ENCODE measurements at regions not wholly inside any gene's neighbourhood (a gene's known extent, or its start where the extent isn't known, plus 50 kb on each side); places are given as distances from the start of the nearest gene placed in this dataset.

DNA sequence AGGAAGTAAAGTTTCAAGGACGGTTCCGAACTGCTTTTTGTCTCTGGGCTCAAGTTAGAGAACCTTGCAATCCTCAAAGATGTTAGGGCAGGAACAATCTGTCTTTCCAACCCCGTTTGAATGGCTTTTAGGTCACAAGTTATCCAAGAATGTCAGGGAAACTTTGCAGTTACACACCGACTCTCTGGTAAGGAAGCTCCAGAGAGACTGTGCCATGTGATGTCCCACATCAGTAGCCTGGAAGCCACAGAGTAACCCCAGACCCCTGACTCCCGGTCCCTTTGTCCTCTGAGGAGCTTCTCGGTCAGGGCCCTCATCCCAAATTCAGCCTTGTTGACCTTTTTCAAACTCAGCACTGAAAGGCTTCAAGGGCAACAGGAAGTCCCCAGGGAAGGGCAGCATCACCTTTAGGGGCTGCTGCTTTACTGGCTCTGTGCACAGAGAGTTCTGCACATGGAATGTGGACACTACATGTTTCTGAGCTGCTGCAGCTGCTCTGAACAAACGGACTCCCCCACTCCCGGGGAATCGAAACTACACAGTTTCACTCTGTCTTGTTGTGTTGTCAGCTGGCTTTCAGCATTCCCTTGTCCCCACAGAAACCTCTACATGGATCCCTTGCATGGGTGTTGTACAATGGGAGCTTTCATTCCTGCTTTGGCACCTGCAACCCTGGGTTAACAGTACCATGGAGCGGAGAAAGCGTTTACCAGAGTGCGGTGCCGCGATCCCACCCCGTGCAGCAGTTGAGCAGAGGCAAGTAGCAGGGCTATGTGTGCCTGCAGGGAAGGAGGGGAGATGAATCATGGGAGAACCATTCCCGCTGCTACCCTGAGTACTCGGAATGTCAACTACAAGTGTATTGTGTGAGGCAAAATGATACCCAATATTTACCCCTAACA, 408.2 kb upstream of the THBS1 start:
- intact Hi-C loops (cut with micrococcal nuclease; ENCODE audit: unreplicated experiment) = no loop called here
- CTCF ChIA-PET (ENCODE audit: unreplicated experiment) = no interaction called here
- BruUV-seq (replicated peaks) = no TSS peak

DNA sequence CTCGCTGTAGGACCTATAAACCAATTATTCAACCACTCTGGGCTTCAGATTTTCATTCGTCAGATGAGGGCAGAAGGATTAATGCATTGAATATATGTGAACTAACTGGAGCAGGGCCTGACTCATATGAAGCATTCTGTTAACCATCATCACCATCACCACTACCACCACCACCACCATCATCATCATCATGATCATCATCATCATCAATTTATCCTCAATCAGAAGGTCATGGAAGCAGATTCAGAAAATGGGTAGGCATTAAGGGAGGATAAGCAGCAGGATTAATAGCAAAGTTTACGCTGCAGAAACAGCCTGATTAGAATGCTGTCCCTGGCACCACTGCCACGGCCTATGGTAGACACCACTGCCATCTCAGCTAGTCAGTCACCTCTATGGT, 407.5 kb upstream of the THBS1 start:
- no peaks in the 10 kb centered on the region for H3K4me1 ChIP-seq (ENCODE audit: insufficient read depth, low read length, poor library complexity, severe bottlenecking)
- POLR2A ChIA-PET = no interaction called here
- intact Hi-C loops (cut with micrococcal nuclease; ENCODE audit: unreplicated experiment) = no loop called here
- no peak for DNase-seq (ENCODE audit: low spot score)
- CTCF ChIA-PET (ENCODE audit: unreplicated experiment) = no interaction called here
- no peak for TF ChIP-seq EZH2phosphoT487 (IDR thresholded peaks at IDR 0.05; ENCODE audit: borderline replicate concordance, low read depth, low read length)
- H4K20me1 ChIP-seq (ENCODE audit: insufficient read depth, low read length) = no peaks in the 10 kb centered on the region
- no peaks in the 10 kb centered on the region for H3K36me3 ChIP-seq (ENCODE audit: insufficient read depth, low read length)
- no peak overlapping the region for H3K4me2 ChIP-seq (ENCODE audit: low read length)
- no peak overlapping the region for H2AFZ ChIP-seq (ENCODE audit: low read length)
- no peaks in the 10 kb centered on the region for H3K9me2 ChIP-seq (ENCODE audit: insufficient read depth, low read length)
- no peaks in the 10 kb centered on the region for H3K79me2 ChIP-seq (ENCODE audit: insufficient read depth, low read depth, low read length)
- H3K9me3 ChIP-seq (ENCODE audit: low read length) = no peaks in the 10 kb centered on the region
- no peak overlapping the region for H3K27ac ChIP-seq (ENCODE audit: low read depth, low read length, poor library complexity, severe bottlenecking)
- BruUV-seq (replicated peaks) = no TSS peak
- no peak overlapping the region for H3K4me3 ChIP-seq (ENCODE audit: low read depth, low read length, poor library complexity, severe bottlenecking)

More for the DNA sequence above, 408.2 kb upstream of the THBS1 start:
- no peak for DNase-seq (ENCODE audit: low spot score)
- Histone ChIP-seq H3K36me3 (ENCODE audit: insufficient read depth, low read length) (no peaks in the 10 kb centered on the region), H3K9me2 (ENCODE audit: insufficient read depth, low read length) (no peaks in the 10 kb centered on the region), H3K4me2 (ENCODE audit: low read length) (no peak overlapping the region), H3K9me3 (ENCODE audit: low read length) (no peaks in the 10 kb centered on the region), H3K27ac (ENCODE audit: low read depth, low read length, poor library complexity, severe bottlenecking) (no peak overlapping the region), H4K20me1 (ENCODE audit: insufficient read depth, low read length) (no peaks in the 10 kb centered on the region), H2AFZ (ENCODE audit: low read length) (no peak overlapping the region), H3K4me1 (ENCODE audit: insufficient read depth, low read length, poor library complexity, severe bottlenecking) (no peaks in the 10 kb centered on the region), H3K79me2 (ENCODE audit: insufficient read depth, low read depth, low read length) (no peaks in the 10 kb centered on the region), H3K4me3 (ENCODE audit: low read depth, low read length, poor library complexity, severe bottlenecking) (no peak overlapping the region)
- TF ChIP-seq, protein P1, sequence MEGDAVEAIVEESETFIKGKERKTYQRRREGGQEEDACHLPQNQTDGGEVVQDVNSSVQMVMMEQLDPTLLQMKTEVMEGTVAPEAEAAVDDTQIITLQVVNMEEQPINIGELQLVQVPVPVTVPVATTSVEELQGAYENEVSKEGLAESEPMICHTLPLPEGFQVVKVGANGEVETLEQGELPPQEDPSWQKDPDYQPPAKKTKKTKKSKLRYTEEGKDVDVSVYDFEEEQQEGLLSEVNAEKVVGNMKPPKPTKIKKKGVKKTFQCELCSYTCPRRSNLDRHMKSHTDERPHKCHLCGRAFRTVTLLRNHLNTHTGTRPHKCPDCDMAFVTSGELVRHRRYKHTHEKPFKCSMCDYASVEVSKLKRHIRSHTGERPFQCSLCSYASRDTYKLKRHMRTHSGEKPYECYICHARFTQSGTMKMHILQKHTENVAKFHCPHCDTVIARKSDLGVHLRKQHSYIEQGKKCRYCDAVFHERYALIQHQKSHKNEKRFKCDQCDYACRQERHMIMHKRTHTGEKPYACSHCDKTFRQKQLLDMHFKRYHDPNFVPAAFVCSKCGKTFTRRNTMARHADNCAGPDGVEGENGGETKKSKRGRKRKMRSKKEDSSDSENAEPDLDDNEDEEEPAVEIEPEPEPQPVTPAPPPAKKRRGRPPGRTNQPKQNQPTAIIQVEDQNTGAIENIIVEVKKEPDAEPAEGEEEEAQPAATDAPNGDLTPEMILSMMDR (conservative IDR thresholded peaks at IDR 0.05; ENCODE audit: low read length) = no peak
- TF ChIP-seq EZH2phosphoT487 (IDR thresholded peaks at IDR 0.05; ENCODE audit: borderline replicate concordance, low read depth, low read length) = no peak
- POLR2A ChIA-PET = no interaction called here

DNA sequence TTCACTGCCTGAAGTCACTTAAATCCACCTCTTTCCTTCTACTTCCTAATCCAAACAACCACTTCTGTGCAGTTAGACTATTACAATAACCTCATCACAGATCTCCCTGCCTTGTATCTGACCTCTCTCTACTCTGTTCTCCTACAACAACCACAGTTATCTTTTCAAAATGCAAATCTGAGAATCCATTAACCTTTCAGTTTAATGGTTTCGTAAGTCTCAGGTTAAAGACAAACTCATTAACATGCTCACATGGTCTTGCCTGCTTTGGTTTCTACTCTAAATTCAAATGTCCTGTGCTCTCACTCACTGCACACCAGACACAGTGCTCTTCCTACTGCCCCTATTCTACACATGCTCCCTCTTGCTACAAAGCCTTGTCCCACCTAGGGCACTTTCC, 406.5 kb upstream of the THBS1 start:
- no peak overlapping the region for H3K4me2 ChIP-seq (ENCODE audit: low read length)
- H2AFZ ChIP-seq (ENCODE audit: low read length) = no peak overlapping the region
- BruUV-seq (replicated peaks) = no TSS peak
- DNase-seq (ENCODE audit: low spot score) = no peak
- POLR2A ChIA-PET = no interaction called here
- intact Hi-C loops (cut with micrococcal nuclease; ENCODE audit: unreplicated experiment) = no loop called here
- H3K4me1 ChIP-seq (ENCODE audit: insufficient read depth, low read length, poor library complexity, severe bottlenecking) = no peaks in the 10 kb centered on the region
- H3K79me2 ChIP-seq (ENCODE audit: insufficient read depth, low read depth, low read length) = no peaks in the 10 kb centered on the region
- H3K4me3 ChIP-seq (ENCODE audit: low read depth, low read length, poor library complexity, severe bottlenecking) = no peak overlapping the region
- no peaks in the 10 kb centered on the region for H3K36me3 ChIP-seq (ENCODE audit: insufficient read depth, low read length)
- no peak overlapping the region for H3K27ac ChIP-seq (ENCODE audit: low read depth, low read length, poor library complexity, severe bottlenecking)
- CTCF ChIA-PET (ENCODE audit: unreplicated experiment) = no interaction called here
- no peaks in the 10 kb centered on the region for H3K9me2 ChIP-seq (ENCODE audit: insufficient read depth, low read length)
- H4K20me1 ChIP-seq (ENCODE audit: insufficient read depth, low read length) = no peaks in the 10 kb centered on the region
- H3K9me3 ChIP-seq (ENCODE audit: low read length) = no peaks in the 10 kb centered on the region
- TF ChIP-seq, protein P1 (conservative IDR thresholded peaks at IDR 0.05; ENCODE audit: low read length) = no peak
- no peak for TF ChIP-seq EZH2phosphoT487 (IDR thresholded peaks at IDR 0.05; ENCODE audit: borderline replicate concordance, low read depth, low read length)

Data from OCI-LY7 (cell line).